Testis (tissue), 2 donors: ENCODE measurements at regions not wholly inside any gene's neighbourhood (a gene's known extent, or its start where the extent isn't known, plus 50 kb on each side); places are given as distances from the start of the nearest gene placed in this dataset.

Experiments used
- DNase-seq: peaks from one replicate; pipeline ENCODE4 v3.0.0-alpha.2; 2019
- H3K27ac ChIP-seq, 2 donors: fragments of 200-600 bp; sonication (generic); one replicate each; pipeline ENCODE4 v1.5.1; 2019
- H3K27me3 ChIP-seq: fragments of 200-600 bp; sonication (generic); one replicate; pipeline ENCODE4 v1.5.1; 2019
- H3K36me3 ChIP-seq: fragments of 200-600 bp; sonication (generic); one replicate; pipeline ENCODE4 v1.5.1; 2017; ENCODE audit warnings: low read depth; ENCODE audit errors: missing control alignments
- H3K4me1 ChIP-seq: fragments of 200-600 bp; sonication (generic); one replicate; pipeline ENCODE4 v1.5.1; 2019
- H3K4me3 ChIP-seq, 2 donors: fragments of 200-600 bp; sonication (generic); one replicate each; pipeline ENCODE4 v1.5.1; 2017 to 2019
- H3K9me3 ChIP-seq: fragments of 200-600 bp; sonication (generic); one replicate; pipeline ENCODE4 v1.5.1; 2017
- POLR2A ChIP-seq: fragments of 450-650 bp; IDR thresholded peaks from one replicate; pipeline ENCODE4 v1.6.1; 2017; ENCODE audit warnings: antibody characterized with exemption, mild to moderate bottlenecking, moderate library complexity
- WGBS, 2 donors: methylation state at CpG; one replicate each; pipeline ENCODE4 v1.1.5; 2018; 5-methylcytosine and 5-hydroxymethylcytosine counted together
- intact Hi-C: fragments of 100-400 bp; cut with DNase I; formaldehyde crosslinking; loops from one replicate; pipeline ENCODE4 v1.15.1; 2023; ENCODE audit warnings: low total_unique reads
- small RNA-seq, 2 donors: library from RNA; depleted of rRNA; stranded (forward); fragments of <200 nt; gene quantifications; one replicate each; pipeline ENCODE3, GENCODE V24; 2016
- TF ChIP-seq, protein P1 (sequence below), 3 experiments: fragments of 450-650 bp in 2 of 3; fragments of 200-600 bp in 1 of 3; sonication (generic) in 1 of 3; IDR thresholded peaks; one replicate each; pipeline ENCODE4 v1.5.1; 2016 to 2019; ENCODE audit warnings: antibody characterized with exemption in 3 of 3, mild to moderate bottlenecking in 2 of 3, moderate library complexity in 1 of 3

DNA sequence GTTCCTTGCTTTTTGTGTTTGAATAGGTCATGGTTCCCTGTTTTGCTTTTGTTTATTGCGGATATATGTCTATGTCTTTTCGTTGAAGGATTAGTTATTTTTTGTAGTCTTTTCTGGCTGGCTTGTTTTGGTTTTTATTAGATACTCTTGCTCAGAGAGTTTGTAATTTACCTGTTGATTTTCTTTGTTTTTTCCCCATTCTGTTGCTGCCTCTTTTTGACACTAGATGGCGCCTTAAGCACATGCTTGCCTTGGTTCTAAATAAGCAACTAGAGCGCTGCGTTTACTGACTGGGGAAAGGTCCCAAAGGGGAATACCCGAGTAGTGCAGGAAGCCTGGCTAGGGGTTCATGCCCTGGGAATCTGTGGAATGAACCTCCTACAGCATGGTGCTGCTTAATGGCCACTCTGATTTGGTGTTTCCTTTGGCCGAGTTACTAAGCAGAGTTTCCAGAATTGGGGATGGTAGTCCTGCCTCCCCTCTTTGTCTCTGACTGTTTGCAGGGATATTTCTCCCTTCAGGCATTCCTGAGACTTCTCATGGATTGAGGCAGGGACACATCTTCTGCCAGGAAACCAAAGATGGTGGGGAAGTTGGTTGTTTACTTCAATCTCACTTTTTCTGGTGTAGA, 143.2 kb downstream of the PTPRU start:
- Histone ChIP-seq H3K27me3 (no peaks in the 10 kb centered on the region), H3K27ac (no peak overlapping the region), H3K4me1 (no peaks in the 10 kb centered on the region), H3K36me3 (no peaks in the 10 kb centered on the region), H3K4me3 (no peak overlapping the region), H3K9me3 (no peaks in the 10 kb centered on the region)
- intact Hi-C loops, result no loop called here
- peak; percentile 47 for DNase-seq
- no peak for TF ChIP-seq POLR2A
- TF ChIP-seq, protein P1, sequence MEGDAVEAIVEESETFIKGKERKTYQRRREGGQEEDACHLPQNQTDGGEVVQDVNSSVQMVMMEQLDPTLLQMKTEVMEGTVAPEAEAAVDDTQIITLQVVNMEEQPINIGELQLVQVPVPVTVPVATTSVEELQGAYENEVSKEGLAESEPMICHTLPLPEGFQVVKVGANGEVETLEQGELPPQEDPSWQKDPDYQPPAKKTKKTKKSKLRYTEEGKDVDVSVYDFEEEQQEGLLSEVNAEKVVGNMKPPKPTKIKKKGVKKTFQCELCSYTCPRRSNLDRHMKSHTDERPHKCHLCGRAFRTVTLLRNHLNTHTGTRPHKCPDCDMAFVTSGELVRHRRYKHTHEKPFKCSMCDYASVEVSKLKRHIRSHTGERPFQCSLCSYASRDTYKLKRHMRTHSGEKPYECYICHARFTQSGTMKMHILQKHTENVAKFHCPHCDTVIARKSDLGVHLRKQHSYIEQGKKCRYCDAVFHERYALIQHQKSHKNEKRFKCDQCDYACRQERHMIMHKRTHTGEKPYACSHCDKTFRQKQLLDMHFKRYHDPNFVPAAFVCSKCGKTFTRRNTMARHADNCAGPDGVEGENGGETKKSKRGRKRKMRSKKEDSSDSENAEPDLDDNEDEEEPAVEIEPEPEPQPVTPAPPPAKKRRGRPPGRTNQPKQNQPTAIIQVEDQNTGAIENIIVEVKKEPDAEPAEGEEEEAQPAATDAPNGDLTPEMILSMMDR (IDR thresholded peaks at IDR 0.05), result peak in 2 of 3 experiments; percentile 49 to 66
- WGBS, 2 donors, result 12 to 22% methylated on average over 7 of the region's 7 CpGs

Small RNAs in the stretch of these regions (small RNA-seq; reads per million reads assigned to genes)
- 0 reads per million in 2 donors for gene AL021921.1
